NCI-H748 treated with DMSO at 0.1 percent for 48 hours (cell line): ENCODE measurements at regions not wholly inside any gene's neighbourhood (a gene's known extent, or its start where the extent isn't known, plus 50 kb on each side); places are given as distances from the start of the nearest gene placed in this dataset.
A peak's percentile ranks its signal among the peaks of the same experiment; 100 is the strongest.
"Not testable (repeated sequence)": the region's sequence is repeated elsewhere in the genome, so short reads cannot be mapped to it uniquely, and the experiment has no call there.

Experiments used
- DNase-seq: peaks from one replicate; lab custom pipeline; 2025; lab: John Stamatoyannopoulos, UW

DNA sequence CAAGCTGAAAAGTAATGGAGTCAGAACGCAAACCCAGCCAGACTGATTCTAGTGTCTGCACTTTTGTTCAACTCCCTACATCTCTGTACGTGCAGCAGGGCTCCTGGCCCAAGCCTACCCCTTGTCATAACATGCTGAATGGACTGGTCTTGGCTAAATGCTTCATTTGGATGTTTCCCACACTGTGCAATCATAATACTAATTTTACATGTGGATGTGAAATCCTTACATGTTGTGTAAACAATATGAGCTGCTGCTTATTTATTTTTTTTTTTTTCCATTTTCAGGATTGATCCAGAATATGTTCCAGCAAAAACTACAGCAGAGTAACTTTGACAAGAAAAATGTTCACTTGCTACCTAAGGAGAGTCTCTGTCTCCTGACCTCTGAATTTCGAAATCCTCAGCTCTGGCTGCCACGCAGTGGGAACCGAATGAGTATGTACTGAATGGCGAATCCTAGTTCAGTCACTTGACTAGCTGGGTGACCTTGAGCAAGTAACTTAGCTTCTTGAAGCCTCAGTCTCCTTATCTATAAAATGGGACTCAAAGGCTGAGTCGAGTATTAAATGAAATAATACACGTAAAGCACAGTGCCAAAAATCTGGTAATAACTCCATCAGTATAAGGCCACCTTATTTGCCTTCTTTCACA is 133.4 kb downstream of the EHF start:
- no peak for DNase-seq

DNA sequence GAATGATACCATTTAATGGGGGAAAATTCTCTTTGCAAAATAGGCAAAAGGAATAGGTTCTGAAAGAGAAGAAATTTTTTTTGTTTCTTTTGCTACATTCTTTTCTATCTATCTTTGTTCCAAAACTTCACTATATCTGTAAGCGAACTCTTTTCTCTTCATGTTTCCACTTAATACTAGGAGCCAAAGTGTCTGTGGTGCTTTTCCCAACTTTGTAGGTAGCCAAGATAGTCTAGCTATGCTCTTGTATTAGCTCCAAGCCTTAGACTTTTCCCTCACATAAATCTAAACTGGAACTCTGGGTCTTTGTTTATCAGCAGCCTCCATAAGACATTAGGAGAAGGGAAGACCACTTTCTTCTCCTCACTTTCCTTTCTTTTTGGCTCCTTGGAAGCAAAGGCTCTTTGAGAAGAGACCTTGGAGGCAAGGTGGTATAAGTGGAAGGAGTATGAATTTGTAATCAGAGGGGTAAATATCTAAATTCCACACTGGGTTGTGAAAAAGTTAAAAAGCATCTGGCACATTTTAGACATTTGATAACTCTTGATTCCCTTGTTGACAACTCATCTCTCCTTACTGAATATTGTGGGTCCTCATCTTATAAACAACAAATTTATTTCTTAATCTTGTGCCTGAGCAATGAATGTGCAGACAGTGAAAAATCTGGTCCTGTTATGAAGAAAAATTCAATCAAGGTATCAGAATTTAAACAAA is 130.0 kb downstream of the EHF start:
- no peak for DNase-seq

DNA sequence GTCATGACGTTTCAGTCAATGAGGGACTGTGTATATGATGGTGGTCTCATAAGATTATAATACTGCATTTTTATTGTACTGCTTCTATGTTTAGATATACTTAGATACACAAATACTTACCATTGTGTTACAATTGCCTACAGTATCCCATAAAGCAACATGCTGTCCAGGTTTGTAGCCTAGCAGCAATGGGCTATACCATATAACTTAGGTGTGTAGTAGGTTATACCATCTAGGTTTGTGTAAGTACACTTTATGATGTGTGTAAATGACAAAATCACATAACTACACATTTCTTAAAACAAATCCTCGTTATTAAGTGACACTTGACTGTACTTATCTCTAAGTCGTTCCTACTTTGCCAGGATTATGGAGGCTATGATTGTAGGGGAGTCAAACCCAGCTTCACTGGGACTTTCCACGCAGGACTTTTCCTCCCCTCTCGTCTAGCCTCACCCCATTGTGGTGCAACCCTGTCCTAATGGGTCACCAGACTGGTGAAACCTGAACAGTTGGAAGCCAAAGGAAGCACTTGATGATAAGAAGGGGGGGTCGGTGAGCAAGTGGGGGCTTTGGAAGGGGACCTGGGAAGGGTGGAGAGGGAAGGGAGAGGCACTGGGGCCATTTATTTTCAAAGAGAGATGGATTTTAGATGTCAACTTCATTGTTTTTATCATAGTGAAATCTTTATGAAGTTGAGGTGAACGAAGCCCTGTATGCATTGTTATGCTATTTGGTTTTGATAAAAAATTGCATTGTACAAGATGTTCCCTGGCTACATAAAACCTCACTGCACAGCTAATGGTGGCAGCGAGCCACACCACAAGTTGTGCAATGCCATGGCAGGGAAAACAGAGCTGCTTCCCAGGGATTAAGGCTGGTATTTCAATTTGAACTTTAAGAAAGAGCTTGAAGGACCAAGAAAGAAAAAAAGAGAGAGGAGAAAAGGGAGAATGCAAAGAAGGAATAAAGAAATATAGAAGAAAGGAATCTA is 129.1 kb downstream of the EHF start:
- no peak for DNase-seq

DNA sequence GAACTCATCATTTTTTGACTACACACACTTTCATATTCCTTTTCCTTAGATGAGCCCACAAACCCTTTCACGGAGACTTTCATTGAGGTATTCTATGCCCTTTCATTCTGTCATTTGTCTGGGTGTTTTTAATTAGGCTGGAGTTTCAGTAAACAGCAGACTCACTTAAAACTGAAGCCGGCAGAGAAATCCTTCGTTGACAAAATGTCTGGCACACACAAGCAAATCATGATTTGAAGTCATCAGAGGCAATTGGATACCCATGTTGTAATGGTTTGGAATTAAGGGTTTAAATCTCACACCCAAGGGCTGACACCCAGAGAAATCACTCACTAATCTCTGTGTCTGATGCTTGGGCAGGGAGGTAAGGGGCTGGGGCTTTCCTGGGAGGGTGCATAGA is 127.1 kb downstream of the EHF start:
- DNase-seq, result no peak

DNA sequence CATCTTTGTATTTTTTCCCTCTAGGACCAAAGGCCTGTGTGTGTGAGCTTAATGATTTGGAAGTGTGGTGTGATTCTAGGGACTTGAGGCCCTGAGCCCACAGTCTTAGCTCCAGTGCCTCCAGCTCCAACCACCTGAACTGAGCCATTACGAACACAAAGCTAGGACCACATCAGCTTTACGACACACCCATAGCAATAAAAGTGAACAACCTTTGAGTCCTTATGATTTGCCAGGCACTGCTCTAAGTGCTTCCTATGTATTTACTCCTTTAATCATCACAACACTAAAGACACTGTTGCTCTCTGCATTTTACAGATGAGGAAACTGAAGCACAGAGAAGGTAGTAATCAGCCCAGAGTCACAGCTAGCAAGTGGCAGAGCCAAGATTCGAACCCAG is 126.4 kb downstream of the EHF start:
- DNase-seq, result no peak

DNA sequence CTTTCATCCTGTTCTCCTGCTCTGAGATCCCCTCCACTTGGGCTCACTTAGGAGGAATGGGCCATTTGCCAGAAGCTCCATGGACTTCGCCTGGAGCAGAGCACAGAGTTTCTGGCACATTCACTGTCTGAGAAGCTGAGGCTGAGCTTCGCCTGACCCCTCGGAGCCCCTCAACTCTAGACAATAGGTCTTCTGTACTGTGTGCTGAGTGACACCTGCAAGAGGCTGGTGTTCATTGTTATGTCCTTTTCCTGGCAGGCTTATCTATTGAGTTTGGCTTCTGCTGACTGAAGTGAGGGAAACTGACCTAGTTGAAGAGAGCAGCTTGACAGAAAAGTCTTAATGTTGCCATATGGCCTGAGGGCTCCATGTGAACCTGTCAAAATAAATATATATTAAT is 124.3 kb downstream of the EHF start:
- DNase-seq, result no peak

DNA sequence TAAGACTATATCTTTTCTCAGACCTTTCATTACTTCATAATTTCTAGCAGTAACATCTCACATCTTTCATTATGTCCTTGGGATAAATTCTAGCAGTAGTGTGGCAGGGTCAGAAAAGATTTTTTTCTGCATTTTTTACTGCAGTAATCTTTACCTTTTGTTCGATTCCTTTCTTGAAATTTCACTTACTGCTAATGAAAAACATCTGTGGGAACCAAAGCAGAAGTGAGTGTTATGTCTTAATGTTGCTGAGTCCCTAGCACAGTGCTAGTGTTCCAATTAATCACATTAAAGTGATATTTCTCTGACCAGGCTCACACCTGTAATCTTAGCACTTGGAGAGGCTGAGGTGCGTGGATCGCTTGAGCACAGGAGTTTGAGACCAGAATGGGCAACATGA is 123.6 kb downstream of the EHF start:
- no peak for DNase-seq

DNA sequence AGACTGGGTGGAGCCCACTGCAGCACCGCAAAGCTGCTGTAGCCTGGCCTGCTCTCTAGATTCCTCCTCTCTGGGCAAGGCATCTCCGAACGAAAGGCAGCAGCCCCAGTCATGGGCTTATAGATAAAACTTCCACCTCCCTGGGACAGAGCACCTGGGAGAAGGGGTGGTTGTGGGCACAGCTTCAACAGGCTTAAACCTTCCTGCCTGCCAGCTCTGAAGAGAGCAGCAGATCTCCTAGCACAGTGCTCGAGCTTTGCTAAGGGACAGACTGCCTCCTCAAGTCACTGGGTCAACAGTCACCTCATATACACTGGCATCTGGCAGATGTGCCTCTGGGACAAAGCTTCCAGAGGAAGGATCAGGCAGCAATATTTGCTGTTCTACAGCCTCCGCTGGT is 117.3 kb downstream of the EHF start:
- no peak for DNase-seq

DNA sequence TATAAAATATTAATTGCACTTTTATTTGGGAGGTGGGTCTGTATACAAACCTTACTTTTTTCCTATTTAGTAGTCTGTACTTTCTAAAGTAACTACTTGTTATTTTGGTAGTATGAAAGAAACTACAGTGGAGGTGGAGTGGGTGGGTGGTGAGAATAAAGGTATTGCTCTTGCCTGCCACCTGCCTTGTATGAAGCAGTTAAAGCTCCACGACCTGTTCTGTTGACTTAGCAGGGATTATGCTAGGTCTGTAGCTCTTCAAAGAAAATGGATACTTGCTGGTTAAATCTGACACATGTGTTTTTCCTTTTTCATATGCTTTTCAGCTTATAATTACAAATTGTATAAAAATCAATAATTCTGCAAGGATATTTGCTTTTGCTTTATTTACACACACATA is 111.9 kb downstream of the EHF start:
- DNase-seq, result peak; percentile 77

DNA sequence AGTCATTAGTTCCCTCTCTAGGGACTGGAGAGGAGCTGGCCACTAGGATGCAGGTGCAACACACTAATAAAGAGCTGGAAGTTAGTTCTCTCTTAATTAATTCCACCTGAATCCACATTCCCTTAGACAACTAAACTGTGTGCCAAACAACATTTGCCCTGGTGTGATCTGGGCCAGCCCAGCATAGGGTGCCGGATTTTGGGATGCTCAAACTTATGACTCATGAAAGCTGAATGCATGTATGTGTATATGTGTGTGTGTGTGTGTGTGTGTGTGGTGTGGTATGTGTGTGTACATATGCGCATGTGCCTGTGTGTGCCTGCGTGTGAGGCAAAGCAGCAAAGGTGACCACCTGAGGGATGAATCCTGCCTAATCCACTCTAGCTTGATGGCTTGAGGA is 110.7 kb downstream of the EHF start:
- no peak for DNase-seq

DNA sequence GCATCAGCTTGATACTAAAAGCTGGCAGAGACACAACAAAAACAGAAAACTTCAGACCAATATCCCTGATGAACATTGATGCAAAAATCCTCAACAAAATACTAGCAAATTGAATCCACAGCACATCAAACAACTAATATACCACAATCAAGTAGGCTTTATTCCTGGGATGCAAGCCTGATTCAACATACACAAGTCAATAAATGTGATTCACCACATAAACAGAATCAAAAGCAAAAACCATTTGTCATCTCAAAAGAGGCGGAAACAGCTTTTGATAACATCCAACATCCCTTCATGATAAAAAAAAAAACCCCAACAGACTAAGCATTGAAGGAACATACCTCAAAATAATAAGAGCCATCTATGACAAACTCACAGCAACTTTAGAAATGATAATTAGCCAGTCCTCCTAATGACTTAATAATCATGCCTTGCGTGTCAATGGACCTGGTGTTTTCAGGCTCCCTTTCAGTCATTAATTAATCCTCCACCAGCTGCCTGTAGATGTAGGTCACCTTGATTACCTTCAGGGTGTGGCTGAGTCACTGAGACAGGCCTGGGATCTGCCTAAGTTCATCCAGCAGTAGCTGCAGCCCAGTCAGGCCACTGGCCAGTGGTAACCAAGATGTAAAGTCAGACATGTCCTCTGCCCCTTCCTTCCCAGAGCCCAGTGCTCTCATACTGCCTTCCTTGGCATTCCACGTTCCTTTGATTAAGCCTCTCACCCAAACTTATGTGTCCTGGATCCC is 109.8 kb downstream of the EHF start:
- DNase-seq, result peak; percentile 22

DNA sequence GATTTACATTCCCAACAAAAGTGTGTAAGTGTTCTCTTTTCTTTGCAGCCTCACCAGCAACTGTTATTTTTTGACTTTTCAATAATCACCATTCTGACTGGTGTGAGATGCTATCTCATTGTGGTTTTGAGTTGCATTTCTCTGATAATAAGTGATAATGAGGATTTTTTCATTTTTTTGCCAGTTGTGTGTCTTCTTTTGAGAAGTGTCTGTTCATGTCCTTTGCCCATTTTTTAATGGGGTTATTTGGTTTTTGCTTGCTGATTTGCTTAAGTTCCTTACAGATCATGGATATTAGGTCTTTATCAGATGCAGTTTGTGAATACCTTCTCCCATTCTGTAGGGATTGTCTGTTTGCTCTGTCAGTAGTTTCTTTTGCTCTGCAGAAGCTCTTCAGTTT is 107.7 kb downstream of the EHF start:
- DNase-seq, result no peak

DNA sequence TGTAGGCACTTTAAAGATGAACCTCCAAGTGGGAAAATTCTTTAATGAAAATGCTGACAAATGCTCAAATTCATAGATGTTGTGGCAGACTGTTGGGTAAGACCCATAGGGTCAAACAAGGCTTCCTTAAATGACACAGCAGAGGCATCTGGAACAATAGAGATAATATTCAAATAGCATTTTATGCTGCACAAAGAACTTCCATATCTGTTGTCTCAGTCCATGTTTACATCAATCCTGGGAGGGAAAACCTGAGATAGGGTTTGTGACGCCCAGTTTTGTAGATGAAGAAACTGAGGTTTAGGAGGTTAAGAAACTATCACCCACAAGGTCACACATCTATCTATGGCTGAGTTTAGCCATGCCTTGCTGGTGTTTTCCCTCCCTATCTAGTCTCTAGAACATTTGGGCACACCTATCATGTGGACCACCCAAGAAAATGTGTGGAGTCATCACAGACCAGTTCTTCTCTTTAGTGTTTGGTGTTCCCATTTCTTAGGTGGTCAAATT is 106.4 kb downstream of the EHF start:
- DNase-seq, result no peak

DNA sequence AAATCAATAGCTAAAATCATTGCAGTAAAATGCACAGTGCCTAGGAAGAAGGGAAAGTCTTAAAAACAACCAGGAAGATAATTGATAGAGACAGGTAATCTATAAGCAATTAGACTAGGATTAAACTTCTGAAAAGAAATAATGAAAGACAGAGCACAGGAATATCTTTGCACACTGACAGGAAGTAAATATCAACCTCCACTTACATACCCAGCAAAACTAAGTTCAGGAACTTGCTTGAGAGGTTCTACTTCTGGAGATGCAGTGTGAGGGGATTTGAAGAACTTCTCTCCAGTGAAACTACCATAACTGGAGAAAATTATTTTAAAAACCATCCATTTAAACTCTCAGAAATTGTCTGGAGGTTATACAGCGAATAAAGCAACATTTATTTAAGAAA is 104.1 kb downstream of the EHF start:
- no peak for DNase-seq

DNA sequence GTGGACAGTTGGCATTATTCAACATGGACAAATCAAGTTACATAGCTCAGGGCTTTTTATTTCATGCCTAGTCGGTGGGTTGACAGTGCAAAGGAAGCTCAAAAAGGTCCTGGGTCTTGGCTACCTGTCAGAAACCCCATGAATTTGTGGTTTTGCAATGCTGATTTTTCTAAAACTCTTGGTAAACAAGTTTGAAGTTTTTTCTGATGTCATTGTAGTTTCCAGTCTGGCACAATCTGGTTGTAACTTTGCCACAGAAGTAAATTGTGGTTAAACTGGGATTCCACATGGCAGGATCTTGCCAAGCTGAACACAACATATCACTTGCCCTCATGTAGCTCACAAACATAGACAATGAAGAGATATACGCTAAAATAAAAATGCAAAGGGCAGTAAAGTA is 100.8 kb downstream of the EHF start:
- DNase-seq, result no peak

DNA sequence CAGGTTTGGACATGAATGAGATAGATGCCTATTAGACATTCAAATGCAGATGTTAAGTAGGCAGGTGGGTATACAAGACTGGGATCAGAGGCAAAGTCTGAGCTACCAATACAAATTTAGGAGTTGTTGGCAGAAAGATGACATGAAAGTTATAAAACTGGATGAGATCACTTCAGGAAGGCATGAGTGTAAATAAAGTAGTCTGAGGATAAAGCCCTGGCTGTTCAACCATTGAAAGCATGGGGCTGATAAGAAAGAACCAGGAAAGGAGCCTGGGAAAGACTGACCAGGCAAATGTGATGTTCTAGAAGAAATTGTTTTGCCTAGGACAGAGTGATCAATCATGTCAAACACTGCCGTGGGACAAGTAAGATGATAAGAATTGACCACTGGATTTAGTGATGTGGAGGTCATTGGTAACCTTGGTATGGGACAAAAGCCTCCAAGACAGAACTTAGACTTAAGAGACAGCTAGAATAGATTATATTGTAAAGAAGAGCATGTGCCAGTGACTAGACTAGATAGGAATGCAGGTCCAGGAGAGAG is 98.5 kb downstream of the EHF start:
- DNase-seq, result no peak

DNA sequence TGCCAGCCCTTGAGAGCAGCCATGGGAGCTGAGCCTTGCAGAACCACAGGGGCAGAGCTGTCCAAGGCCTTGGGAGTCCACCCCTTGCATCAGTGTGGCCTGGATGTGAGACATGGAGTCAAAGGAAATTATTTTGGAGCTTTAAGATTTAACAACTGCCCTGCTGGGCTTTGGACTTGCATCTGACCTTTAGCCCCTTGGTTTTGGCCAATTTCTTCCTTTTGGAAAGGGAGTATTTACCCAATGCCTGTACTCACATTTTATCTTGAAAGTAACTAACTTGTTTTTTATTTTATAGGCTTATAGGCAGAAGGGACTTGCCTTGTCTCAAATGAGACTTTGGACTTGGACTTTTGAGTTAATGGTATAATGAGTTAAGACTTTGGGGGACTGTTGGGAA is 92.7 kb downstream of the EHF start:
- not testable (repeated sequence) for DNase-seq
